ENCODE measurements at regions not wholly inside any gene's neighbourhood (a gene's known extent, or its start where the extent isn't known, plus 50 kb on each side); places are given as distances from the start of the nearest gene placed in this dataset.

DNA sequence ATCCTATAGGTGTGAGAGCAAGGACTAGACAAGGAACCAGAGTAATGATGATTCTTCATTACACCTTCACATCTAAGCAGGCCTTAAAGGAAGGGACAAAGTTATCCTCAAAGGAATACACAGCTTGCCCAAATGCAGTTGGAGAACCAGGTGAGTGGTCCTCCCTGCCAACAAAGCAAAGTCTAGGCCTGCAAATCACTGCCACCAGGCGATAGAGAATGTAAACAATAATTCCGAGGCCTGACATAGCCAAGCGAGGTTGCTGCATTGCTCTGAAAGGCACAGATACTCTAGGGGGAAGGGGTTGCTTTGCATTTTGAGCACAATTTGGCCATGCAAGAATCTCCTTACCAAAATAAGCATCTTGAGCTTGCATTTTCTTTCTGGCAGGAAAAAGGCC lies 178.2 kb upstream of the FAT1 start:
- no peaks in the 10 kb centered on the region for H3K27me3 ChIP-seq (ENCODE audit: insufficient read depth, low read length)
- no peak overlapping the region for H3K27ac ChIP-seq (ENCODE audit: low read length)

DNA sequence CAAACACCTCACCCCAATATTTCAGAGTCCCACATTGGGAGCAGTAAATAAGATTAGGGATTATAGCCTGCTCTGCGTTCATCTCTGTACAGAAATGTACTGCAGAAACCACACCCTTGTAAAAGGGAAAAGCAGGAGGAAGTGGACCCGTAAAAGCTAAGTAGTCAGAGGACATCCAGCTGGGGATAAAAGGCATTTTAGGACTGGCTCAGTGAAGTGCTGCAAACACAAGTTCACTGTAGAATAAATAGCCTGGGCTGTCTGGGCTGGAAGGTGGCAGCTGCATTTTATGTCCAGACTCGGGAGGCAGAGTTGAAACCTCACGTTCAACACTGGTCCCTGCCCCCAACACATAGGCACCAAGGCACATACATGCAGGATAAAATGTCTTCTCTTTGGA lies 178.7 kb upstream of the FAT1 start:
- Histone ChIP-seq H3K27me3 (ENCODE audit: insufficient read depth, low read length) (no peaks in the 10 kb centered on the region), H3K9me3 (ENCODE audit: insufficient read depth, low read depth, low read length) (no peaks in the 10 kb centered on the region), H3K9ac (ENCODE audit: low read depth, low read length) (no peak overlapping the region), H3K4me3 (ENCODE audit: low read length) (no peak overlapping the region), H3K36me3 (ENCODE audit: insufficient read depth, low read depth, low read length) (no peaks in the 10 kb centered on the region), H3K4me1 (ENCODE audit: insufficient read depth, low read length) (no peaks in the 10 kb centered on the region), H3K27ac (ENCODE audit: low read length) (no peak overlapping the region)

More for the DNA sequence above, 178.2 kb upstream of the FAT1 start:
- H3K9ac ChIP-seq (ENCODE audit: low read depth, low read length) = no peak overlapping the region
- no peak overlapping the region for H3K4me3 ChIP-seq (ENCODE audit: low read length)
- H3K4me1 ChIP-seq (ENCODE audit: insufficient read depth, low read length) = no peaks in the 10 kb centered on the region
- no peaks in the 10 kb centered on the region for H3K36me3 ChIP-seq (ENCODE audit: insufficient read depth, low read depth, low read length)
- no peaks in the 10 kb centered on the region for H3K9me3 ChIP-seq (ENCODE audit: insufficient read depth, low read depth, low read length)

DNA sequence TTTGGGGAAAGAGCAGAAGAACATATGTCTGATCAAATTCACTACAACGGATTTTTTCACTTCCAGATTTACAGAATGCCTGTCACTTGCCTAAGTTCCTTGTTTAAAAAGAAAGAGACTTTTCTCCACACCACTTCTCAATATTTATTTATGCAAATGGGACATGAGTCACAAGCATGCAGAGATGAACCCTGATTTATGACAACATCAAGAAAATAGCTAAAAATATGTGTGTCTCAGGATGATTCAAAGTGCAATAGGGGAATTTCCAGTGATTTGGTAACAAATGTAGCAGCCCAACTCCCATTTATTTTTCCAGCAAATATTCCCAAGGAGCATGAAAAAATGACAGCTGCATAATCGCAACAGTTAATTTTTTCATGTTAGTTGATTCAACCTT lies 180.4 kb upstream of the FAT1 start:
- no peaks in the 10 kb centered on the region for H3K36me3 ChIP-seq (ENCODE audit: insufficient read depth, low read depth, low read length)
- no peak overlapping the region for H3K4me3 ChIP-seq (ENCODE audit: low read length)
- no peaks in the 10 kb centered on the region for H3K9me3 ChIP-seq (ENCODE audit: insufficient read depth, low read depth, low read length)
- no peaks in the 10 kb centered on the region for H3K4me1 ChIP-seq (ENCODE audit: insufficient read depth, low read length)
- no peak overlapping the region for H3K9ac ChIP-seq (ENCODE audit: low read depth, low read length)
- no peaks in the 10 kb centered on the region for H3K27me3 ChIP-seq (ENCODE audit: insufficient read depth, low read length)
- no peak overlapping the region for H3K27ac ChIP-seq (ENCODE audit: low read length)

DNA sequence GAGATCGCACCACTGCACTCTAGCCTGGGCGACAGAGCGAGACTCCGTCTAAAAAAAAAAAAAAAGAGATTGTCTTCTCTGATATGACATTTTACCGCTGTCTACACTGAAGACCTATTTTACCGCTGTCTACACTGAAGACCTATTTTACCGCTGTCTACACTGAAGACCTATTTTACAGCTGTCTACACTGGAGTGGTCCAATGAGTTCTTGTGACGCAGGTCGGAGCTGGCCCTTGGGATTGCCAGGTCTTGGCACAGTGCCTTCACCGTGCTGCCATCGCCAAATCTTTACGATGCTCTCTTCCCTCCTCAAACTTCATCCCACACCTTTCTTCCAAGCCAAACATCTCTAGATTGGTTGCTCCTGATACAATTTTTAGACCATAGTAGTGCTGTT lies 183.1 kb upstream of the FAT1 start:
- H3K27ac ChIP-seq (ENCODE audit: low read length) = no peak overlapping the region
- H3K4me3 ChIP-seq (ENCODE audit: low read length) = no peak overlapping the region
- no peaks in the 10 kb centered on the region for H3K27me3 ChIP-seq (ENCODE audit: insufficient read depth, low read length)
- no peaks in the 10 kb centered on the region for H3K4me1 ChIP-seq (ENCODE audit: insufficient read depth, low read length)
- H3K9me3 ChIP-seq (ENCODE audit: insufficient read depth, low read depth, low read length) = no peaks in the 10 kb centered on the region
- no peak overlapping the region for H3K9ac ChIP-seq (ENCODE audit: low read depth, low read length)
- no peaks in the 10 kb centered on the region for H3K36me3 ChIP-seq (ENCODE audit: insufficient read depth, low read depth, low read length)

DNA sequence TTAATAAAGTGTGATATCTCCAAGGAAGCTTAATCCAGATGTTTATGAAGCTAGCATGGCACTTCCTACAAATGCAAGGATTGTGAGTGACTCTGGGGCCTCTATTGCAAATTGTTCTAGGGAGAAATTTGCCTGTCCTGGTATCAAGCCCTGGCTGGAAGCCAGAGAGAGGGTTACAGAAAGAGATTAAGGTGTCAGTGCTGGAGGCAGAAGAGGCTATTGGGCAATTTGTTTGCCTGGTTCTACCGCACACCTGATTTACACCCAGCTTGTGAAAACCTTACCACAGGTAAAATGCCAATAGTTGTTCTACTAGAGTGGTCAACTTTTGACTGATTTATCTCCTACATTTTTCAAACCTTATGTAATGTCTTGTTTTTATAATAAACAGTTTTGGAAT lies 186.7 kb upstream of the FAT1 start:
- no peaks in the 10 kb centered on the region for H3K36me3 ChIP-seq (ENCODE audit: insufficient read depth, low read depth, low read length)
- no peak overlapping the region for H3K27ac ChIP-seq (ENCODE audit: low read length)
- no peaks in the 10 kb centered on the region; the same call in 1 of the 2 replicates for H3K4me1 ChIP-seq (ENCODE audit: insufficient read depth, low read length)
- no peak overlapping the region for H3K9ac ChIP-seq (ENCODE audit: low read depth, low read length)
- H3K27me3 ChIP-seq (ENCODE audit: insufficient read depth, low read length) = no peaks in the 10 kb centered on the region
- no peak overlapping the region for H3K4me3 ChIP-seq (ENCODE audit: low read length)
- no peaks in the 10 kb centered on the region for H3K9me3 ChIP-seq (ENCODE audit: insufficient read depth, low read depth, low read length)

DNA sequence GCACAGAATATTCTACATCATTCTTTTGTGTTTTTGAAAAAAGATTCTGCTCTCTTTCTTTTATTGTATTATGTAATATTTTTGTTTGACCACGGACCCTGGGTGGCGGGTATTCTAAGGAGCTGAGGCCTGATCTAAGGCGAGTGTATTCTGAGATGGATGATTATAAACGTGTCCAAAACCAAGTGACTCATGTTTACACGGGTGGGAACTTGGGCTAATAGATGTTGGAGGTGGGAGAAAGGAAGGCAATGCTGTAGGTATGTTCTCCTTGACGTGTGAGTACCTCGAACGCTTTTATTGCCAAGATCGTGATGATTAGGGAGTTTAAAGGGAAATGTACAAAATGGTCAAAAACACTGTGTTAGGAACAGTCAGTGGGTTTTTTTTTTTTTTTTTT lies 188.9 kb upstream of the FAT1 start:
- no peaks in the 10 kb centered on the region for H3K27me3 ChIP-seq (ENCODE audit: insufficient read depth, low read length)
- H3K9me3 ChIP-seq (ENCODE audit: insufficient read depth, low read depth, low read length) = no peaks in the 10 kb centered on the region
- H3K36me3 ChIP-seq (ENCODE audit: insufficient read depth, low read depth, low read length) = no peaks in the 10 kb centered on the region
- no peak overlapping the region for H3K4me3 ChIP-seq (ENCODE audit: low read length)
- H3K27ac ChIP-seq (ENCODE audit: low read length) = no peak overlapping the region
- H3K9ac ChIP-seq (ENCODE audit: low read depth, low read length) = no peak overlapping the region
- H3K4me1 ChIP-seq (ENCODE audit: insufficient read depth, low read length) = peaks cover 3% of the 10 kb centered on the region; the same call in 1 of the 2 replicates

DNA sequence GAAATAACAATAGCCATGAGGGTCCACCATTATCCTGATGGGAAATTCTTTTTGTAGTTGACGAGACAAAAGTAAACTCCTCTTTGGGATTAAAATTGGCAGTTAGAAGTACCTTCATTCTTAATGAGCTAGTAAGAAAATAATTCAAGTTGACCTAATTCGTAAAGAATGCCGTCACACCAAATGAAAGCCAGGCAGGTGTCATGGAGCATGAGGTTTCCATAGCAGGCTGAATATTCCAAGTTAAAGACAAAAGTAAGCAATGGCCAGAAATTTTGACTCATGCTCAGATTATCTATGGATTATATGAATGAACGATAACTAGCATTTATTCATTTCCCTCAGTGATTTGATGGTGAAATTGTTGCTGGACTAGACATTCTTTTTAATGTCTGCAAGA lies 192.2 kb upstream of the FAT1 start:
- Histone ChIP-seq H3K9ac (ENCODE audit: low read depth, low read length) (no peak overlapping the region), H3K27me3 (ENCODE audit: insufficient read depth, low read length) (no peaks in the 10 kb centered on the region), H3K9me3 (ENCODE audit: insufficient read depth, low read depth, low read length) (no peaks in the 10 kb centered on the region), H3K27ac (ENCODE audit: low read length) (no peak overlapping the region), H3K4me3 (ENCODE audit: low read length) (no peak overlapping the region), H3K36me3 (ENCODE audit: insufficient read depth, low read depth, low read length) (no peaks in the 10 kb centered on the region), H3K4me1 (ENCODE audit: insufficient read depth, low read length) (peaks cover 3% of the 10 kb centered on the region; the same call in 1 of the 2 replicates)

DNA sequence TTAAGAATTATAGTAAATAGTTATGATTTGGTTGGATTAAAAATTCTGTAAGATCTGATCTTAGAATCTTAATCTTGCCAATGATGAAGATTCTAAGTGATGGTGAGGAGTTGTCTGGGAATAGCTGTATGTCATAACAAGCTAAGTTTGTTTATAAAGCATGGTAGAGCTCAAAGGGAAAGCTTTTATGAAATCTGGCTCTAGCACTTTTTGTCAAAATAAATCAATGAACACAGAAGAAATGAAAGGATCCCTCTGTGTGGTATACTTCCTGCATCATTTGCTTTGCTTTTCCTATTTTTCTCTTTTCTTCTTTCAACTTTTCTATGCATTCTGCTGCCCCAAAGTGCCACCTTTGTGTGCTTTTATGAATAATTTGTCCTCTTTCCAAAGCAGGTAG lies 193.5 kb upstream of the FAT1 start:
- H3K9ac ChIP-seq (ENCODE audit: low read depth, low read length) = no peak overlapping the region
- H3K4me1 ChIP-seq (ENCODE audit: insufficient read depth, low read length) = peaks cover 3% of the 10 kb centered on the region; the same call in 1 of the 2 replicates
- no peaks in the 10 kb centered on the region for H3K36me3 ChIP-seq (ENCODE audit: insufficient read depth, low read depth, low read length)
- H3K27ac ChIP-seq (ENCODE audit: low read length) = no peak overlapping the region
- no peak overlapping the region for H3K4me3 ChIP-seq (ENCODE audit: low read length)
- H3K27me3 ChIP-seq (ENCODE audit: insufficient read depth, low read length) = no peaks in the 10 kb centered on the region
- no peaks in the 10 kb centered on the region for H3K9me3 ChIP-seq (ENCODE audit: insufficient read depth, low read depth, low read length)

DNA sequence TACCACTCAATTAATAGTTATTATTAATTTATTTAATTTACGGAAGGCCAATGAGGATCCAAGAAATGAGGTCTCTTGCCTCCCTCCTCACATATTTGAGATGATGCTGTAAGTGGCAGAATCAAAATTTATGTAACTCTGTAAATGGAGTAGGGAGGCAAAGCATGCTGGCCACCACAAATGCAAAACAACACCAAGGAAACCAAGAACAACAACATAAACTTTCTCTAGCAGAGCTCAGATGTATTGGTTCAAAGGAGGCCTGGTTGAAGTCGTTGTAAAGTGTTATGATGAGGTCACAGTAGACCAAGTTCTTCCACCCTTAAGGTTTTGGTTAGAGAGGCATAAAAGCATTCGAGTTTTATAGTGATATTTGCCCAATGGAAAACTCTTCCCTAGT lies 194.8 kb upstream of the FAT1 start:
- H3K27me3 ChIP-seq (ENCODE audit: insufficient read depth, low read length) = no peaks in the 10 kb centered on the region
- H3K9me3 ChIP-seq (ENCODE audit: insufficient read depth, low read depth, low read length) = no peaks in the 10 kb centered on the region
- no peaks in the 10 kb centered on the region for H3K36me3 ChIP-seq (ENCODE audit: insufficient read depth, low read depth, low read length)
- H3K9ac ChIP-seq (ENCODE audit: low read depth, low read length) = no peak overlapping the region
- peaks cover 3% of the 10 kb centered on the region; the same call in 1 of the 2 replicates for H3K4me1 ChIP-seq (ENCODE audit: insufficient read depth, low read length)
- H3K27ac ChIP-seq (ENCODE audit: low read length) = no peak overlapping the region
- no peak overlapping the region for H3K4me3 ChIP-seq (ENCODE audit: low read length)

DNA sequence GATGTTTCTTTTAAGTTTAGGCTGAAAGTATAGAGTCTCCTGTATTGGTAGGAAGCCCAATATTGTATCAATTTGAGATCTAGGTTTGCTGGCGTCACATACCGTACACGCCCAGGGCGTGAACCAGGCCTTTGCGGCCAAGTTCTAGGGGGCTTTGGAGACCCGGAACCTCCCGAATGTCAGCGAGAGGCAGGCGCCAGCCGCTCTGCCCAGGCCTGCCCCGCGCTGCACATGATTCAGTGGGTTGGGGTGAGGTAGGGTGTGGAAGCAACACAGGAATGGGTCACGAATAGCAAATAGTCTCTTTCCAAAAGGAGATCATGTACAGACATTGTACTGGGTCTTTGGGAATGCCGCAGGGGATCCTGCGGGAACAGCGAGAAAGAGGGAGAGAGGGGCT lies 195.7 kb upstream of the FAT1 start:
- Histone ChIP-seq H3K36me3 (ENCODE audit: insufficient read depth, low read depth, low read length) (no peaks in the 10 kb centered on the region), H3K9ac (ENCODE audit: low read depth, low read length) (no peak overlapping the region), H3K4me1 (ENCODE audit: insufficient read depth, low read length) (peaks cover 3% of the 10 kb centered on the region; the same call in 1 of the 2 replicates), H3K9me3 (ENCODE audit: insufficient read depth, low read depth, low read length) (no peaks in the 10 kb centered on the region), H3K27me3 (ENCODE audit: insufficient read depth, low read length) (no peaks in the 10 kb centered on the region), H3K4me3 (ENCODE audit: low read length) (no peak overlapping the region), H3K27ac (ENCODE audit: low read length) (no peak overlapping the region)

DNA sequence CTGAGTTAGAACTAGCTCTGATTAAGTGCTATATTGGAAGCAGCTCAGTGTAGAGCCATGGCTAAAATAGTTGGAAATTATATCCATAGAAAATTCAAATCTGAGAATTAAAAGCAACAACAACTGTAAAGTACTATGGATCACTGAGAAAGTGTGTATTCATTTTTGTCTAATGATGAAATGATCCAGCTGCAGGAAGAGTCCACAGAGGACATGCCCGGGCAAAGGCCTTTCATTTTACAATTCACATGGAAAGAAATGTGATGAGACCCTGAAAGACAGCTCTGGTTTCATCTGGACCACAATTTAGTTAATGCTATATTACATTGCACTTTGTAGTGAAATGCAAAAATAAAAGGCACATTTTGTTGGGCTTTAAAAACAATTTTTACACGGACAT lies 196.8 kb upstream of the FAT1 start:
- Histone ChIP-seq H3K27me3 (ENCODE audit: insufficient read depth, low read length) (no peaks in the 10 kb centered on the region), H3K27ac (ENCODE audit: low read length) (no peak overlapping the region), H3K9ac (ENCODE audit: low read depth, low read length) (no peak overlapping the region)

DNA sequence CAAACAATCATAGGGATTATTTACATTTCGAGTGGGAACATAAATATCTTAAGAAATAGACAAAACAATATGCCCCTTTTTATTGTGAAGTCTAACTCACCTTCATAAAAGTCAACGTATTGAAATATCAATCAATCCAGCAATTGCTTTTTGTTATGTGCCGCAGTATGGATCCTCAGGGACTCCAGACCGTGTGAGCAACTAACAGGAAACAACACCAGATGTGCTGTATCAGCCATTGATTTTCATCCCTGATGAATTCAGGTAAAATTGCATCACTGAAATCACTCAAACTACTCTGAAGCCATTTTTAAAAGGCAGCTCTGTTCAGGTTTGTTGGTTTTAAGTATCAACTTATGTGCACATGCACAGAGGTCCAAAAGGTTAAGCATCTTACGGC lies 197.3 kb upstream of the FAT1 start:
- no peak overlapping the region for H3K9ac ChIP-seq (ENCODE audit: low read depth, low read length)
- no peak overlapping the region for H3K27ac ChIP-seq (ENCODE audit: low read length)
- no peaks in the 10 kb centered on the region for H3K27me3 ChIP-seq (ENCODE audit: insufficient read depth, low read length)
- no peaks in the 10 kb centered on the region for H3K4me1 ChIP-seq (ENCODE audit: insufficient read depth, low read length)
- no peak overlapping the region for H3K4me3 ChIP-seq (ENCODE audit: low read length)
- H3K36me3 ChIP-seq (ENCODE audit: insufficient read depth, low read depth, low read length) = no peaks in the 10 kb centered on the region
- H3K9me3 ChIP-seq (ENCODE audit: insufficient read depth, low read depth, low read length) = no peaks in the 10 kb centered on the region

More for the DNA sequence above, 196.8 kb upstream of the FAT1 start:
- no peaks in the 10 kb centered on the region for H3K9me3 ChIP-seq (ENCODE audit: insufficient read depth, low read depth, low read length)
- no peaks in the 10 kb centered on the region for H3K36me3 ChIP-seq (ENCODE audit: insufficient read depth, low read depth, low read length)
- H3K4me3 ChIP-seq (ENCODE audit: low read length) = no peak overlapping the region
- 0 out of 2 replicates have a peak, but pooled peaks cover 2% of the 10 kb centered on the region for H3K4me1 ChIP-seq (ENCODE audit: insufficient read depth, low read length)

DNA sequence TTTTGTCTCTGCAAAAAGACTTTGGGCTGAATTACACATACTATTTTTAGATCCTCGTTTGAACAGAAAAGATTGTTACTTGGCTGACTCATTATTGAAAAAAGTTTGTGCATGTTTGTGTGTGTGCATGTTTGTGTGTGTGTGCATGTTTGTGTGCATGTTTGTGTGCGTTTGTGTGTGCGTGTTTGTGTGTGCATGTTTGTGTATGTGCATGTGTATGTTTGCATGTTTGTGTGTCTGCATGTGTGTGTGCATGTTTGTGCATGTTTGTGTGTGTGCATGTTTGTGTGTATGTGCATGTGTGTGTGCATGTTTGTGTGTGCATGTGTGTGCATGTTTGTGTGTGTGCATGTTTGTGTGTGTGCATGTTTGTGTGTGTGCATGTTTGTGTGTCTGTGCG lies 201.1 kb upstream of the FAT1 start:
- no peaks in the 10 kb centered on the region for H3K27me3 ChIP-seq (ENCODE audit: insufficient read depth, low read length)
- no peaks in the 10 kb centered on the region for H3K9me3 ChIP-seq (ENCODE audit: insufficient read depth, low read depth, low read length)
- H3K27ac ChIP-seq (ENCODE audit: low read length) = no peak overlapping the region
- H3K4me3 ChIP-seq (ENCODE audit: low read length) = no peak overlapping the region
- H3K9ac ChIP-seq (ENCODE audit: low read depth, low read length) = no peak overlapping the region
- no peaks in the 10 kb centered on the region for H3K4me1 ChIP-seq (ENCODE audit: insufficient read depth, low read length)
- no peaks in the 10 kb centered on the region for H3K36me3 ChIP-seq (ENCODE audit: insufficient read depth, low read depth, low read length)

Data from iPS-20b (cell line).